ENCODE measurements at regions not wholly inside any gene's neighbourhood (a gene's known extent, or its start where the extent isn't known, plus 50 kb on each side); places are given as distances from the start of the nearest gene placed in this dataset.

GRCh38 chr13:65894049-65894448 is 1336.1 kb downstream of the PCDH9 start:
- ATAC-seq (ENCODE audit: poor library complexity) (no peak), DNase-seq (no peak)
- H3K4me1 Mint-ChIP-seq (ENCODE audit: low read depth) = no peaks in the 10 kb centered on the region
- H3K4me3 Mint-ChIP-seq = no peak overlapping the region
- no peaks in the 10 kb centered on the region for H3K27me3 Mint-ChIP-seq
- H3K9me3 Mint-ChIP-seq = peaks cover 7% of the 10 kb centered on the region
- no peaks in the 10 kb centered on the region for H3K27me3 ChIP-seq (ENCODE audit: control insufficient read depth in 1 of 2, insufficient read depth in 2 of 2, low read length in 2 of 2)
- ChIA-PET POLR2A (no interaction called here), CTCF (no interaction called here)
- no peaks in the 10 kb centered on the region for H3K4me1 ChIP-seq (ENCODE audit: insufficient read depth, low read length)
- no peak for TF ChIP-seq CTCF (IDR thresholded peaks at IDR 0.05)
- peaks cover 0 to 3% of the 10 kb centered on the region in 2 experiments for H3K9me3 ChIP-seq (ENCODE audit: control insufficient read depth in 1 of 2, insufficient read depth in 1 of 2, low read length in 2 of 2)
- no peak overlapping the region for H3K27ac Mint-ChIP-seq
- H3K36me3 Mint-ChIP-seq (ENCODE audit: low read depth) = no peaks in the 10 kb centered on the region
- no peak overlapping the region for H3K4me3 ChIP-seq (ENCODE audit: low read length)
- no peak overlapping the region for H3K27ac ChIP-seq (ENCODE audit: low read depth in 1 of 2, low read length in 2 of 2)
- intact Hi-C loops (cut with DNase I, micrococcal nuclease) = no loop called here
- no peaks in the 10 kb centered on the region for H3K36me3 ChIP-seq (ENCODE audit: insufficient read depth, low read length)

DNA sequence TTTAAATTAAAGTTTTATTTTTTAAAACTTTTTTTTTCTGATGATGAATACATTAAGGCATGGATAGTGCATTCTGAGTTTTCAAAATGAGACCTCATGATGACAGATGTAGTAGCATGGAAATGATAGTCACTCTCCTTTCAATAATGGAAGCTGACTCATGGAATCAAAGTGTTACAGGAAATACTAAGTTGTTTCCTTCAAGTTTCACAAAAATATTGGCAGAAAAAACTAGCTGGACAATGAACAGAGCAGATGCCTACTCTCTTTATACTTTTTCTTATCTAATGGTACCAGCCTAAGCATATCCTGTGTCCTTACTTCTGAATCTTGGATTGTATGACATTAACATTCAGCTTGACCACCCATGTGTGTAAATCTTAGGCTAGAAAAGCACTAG is 1337.3 kb downstream of the PCDH9 start:
- intact Hi-C loops (cut with DNase I, micrococcal nuclease) = no loop called here
- Mint-ChIP-seq H3K4me3 (no peak overlapping the region), H3K27ac (no peak overlapping the region), H3K9me3 (peaks cover 3% of the 10 kb centered on the region), H3K27me3 (no peaks in the 10 kb centered on the region), H3K4me1 (ENCODE audit: low read depth) (no peaks in the 10 kb centered on the region), H3K36me3 (ENCODE audit: low read depth) (no peaks in the 10 kb centered on the region)
- no peak for ATAC-seq (ENCODE audit: poor library complexity)
- ChIA-PET POLR2A (no interaction called here), CTCF (no interaction called here)
- Histone ChIP-seq H3K9me3 (ENCODE audit: control insufficient read depth in 1 of 2, insufficient read depth in 1 of 2, low read length in 2 of 2) (peaks cover 0 to 3% of the 10 kb centered on the region in 2 experiments), H3K36me3 (ENCODE audit: insufficient read depth, low read length) (no peaks in the 10 kb centered on the region), H3K27ac (ENCODE audit: low read depth in 1 of 2, low read length in 2 of 2) (no peak overlapping the region), H3K27me3 (ENCODE audit: control insufficient read depth in 1 of 2, insufficient read depth in 2 of 2, low read length in 2 of 2) (no peaks in the 10 kb centered on the region), H3K4me1 (ENCODE audit: insufficient read depth, low read length) (no peaks in the 10 kb centered on the region), H3K4me3 (ENCODE audit: low read length) (no peak overlapping the region)
- no peak for TF ChIP-seq CTCF (IDR thresholded peaks at IDR 0.05)
- no peak for DNase-seq

DNA sequence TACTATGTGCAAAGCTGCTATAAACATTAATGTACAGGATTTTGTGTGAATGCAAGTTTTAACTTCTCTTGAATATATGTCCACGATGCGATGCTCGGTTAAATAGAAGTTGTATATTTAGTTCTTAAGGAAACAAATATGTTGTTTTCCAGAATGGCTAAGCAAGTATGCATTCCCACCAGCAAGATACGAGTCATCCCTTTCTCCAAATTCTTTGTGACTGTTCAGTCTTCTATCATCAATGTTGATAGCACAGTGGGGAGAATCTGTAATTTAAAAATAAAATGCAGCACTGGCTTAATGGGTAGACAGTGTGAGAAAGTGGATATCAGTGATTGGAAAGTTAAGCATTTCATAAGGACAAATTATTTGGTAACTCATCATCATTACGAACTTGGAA is 1340.8 kb downstream of the PCDH9 start:
- H3K4me3 Mint-ChIP-seq = no peak overlapping the region
- Histone ChIP-seq H3K36me3 (ENCODE audit: insufficient read depth, low read length) (no peaks in the 10 kb centered on the region), H3K27me3 (ENCODE audit: control insufficient read depth in 1 of 2, insufficient read depth in 2 of 2, low read length in 2 of 2) (no peaks in the 10 kb centered on the region), H3K9me3 (ENCODE audit: control insufficient read depth in 1 of 2, insufficient read depth in 1 of 2, low read length in 2 of 2) (peaks cover 0 to 3% of the 10 kb centered on the region in 2 experiments), H3K27ac (ENCODE audit: low read depth in 1 of 2, low read length in 2 of 2) (no peak overlapping the region), H3K4me3 (ENCODE audit: low read length) (no peak overlapping the region), H3K4me1 (ENCODE audit: insufficient read depth, low read length) (no peaks in the 10 kb centered on the region)
- H3K27me3 Mint-ChIP-seq = no peaks in the 10 kb centered on the region
- ATAC-seq (ENCODE audit: poor library complexity) (no peak), DNase-seq (no peak)
- H3K9me3 Mint-ChIP-seq = no peaks in the 10 kb centered on the region
- H3K27ac Mint-ChIP-seq = no peak overlapping the region
- H3K4me1 Mint-ChIP-seq (ENCODE audit: low read depth) = no peaks in the 10 kb centered on the region
- ChIA-PET CTCF (no interaction called here), POLR2A (no interaction called here)
- TF ChIP-seq CTCF (IDR thresholded peaks at IDR 0.05) = no peak
- intact Hi-C loops (cut with DNase I, micrococcal nuclease) = no loop called here
- H3K36me3 Mint-ChIP-seq (ENCODE audit: low read depth) = no peaks in the 10 kb centered on the region
